Esophagus muscularis mucosa (tissue), 4 donors: ENCODE measurements at regions not wholly inside any gene's neighbourhood (a gene's known extent, or its start where the extent isn't known, plus 50 kb on each side); places are given as distances from the start of the nearest gene placed in this dataset.
"Not testable (repeated sequence)": the region's sequence is repeated elsewhere in the genome, so short reads cannot be mapped to it uniquely, and the experiment has no call there.

Experiments
- DNase-seq: peaks from one replicate; pipeline ENCODE4 v3.0.0-alpha.2; 2017; ENCODE audit errors: extremely low spot score
- H3K27ac ChIP-seq, 4 donors: fragments of 200-600 bp; sonication (generic); replicated peaks in 1 of 4; 1 replicate in 3 of 4; 2 replicates in 1 of 4; pipeline ENCODE4 v1.5.1; 2016 to 2019; ENCODE audit warnings: mild to moderate bottlenecking in 1 of 4
- H3K27me3 ChIP-seq, 4 donors: fragments of 200-600 bp; sonication (generic); one replicate each; pipeline versions ENCODE4 v1.5.1 to v1.6.0; 2016 to 2019
- H3K36me3 ChIP-seq, 4 donors: fragments of 200-600 bp; sonication (generic); one replicate each; pipeline ENCODE4 v1.5.1; 2016 to 2019
- H3K4me1 ChIP-seq, 4 donors: fragments of 200-600 bp; sonication (generic); one replicate each; pipeline ENCODE4 v1.5.1; 2016 to 2019
- H3K4me3 ChIP-seq, 4 donors: fragments of 200-600 bp; sonication (generic); 1 replicate in 2 of 4; 2 replicates in 2 of 4; pipeline ENCODE4 v1.5.1; 2016 to 2019; ENCODE audit warnings: mild to moderate bottlenecking in 4 of 4, moderate library complexity in 1 of 4
- H3K9me3 ChIP-seq, 4 donors: fragments of 200-600 bp; sonication (generic); 1 replicate in 3 of 4; 2 replicates in 1 of 4; pipeline ENCODE4 v1.5.1; 2016 to 2019
- CTCF ChIP-seq, 3 experiments: fragments of 200-600 bp in 2 of 3; fragments of 450-650 bp in 1 of 3; sonication (generic) in 2 of 3; IDR thresholded peaks; one replicate each; pipeline ENCODE4 v1.5.1; 2017 to 2019; ENCODE audit warnings: antibody characterized with exemption in 3 of 3, mild to moderate bottlenecking in 2 of 3, moderate library complexity in 1 of 3
- EP300 ChIP-seq: sonication (generic); formaldehyde crosslinking; IDR thresholded peaks from one replicate; pipeline ENCODE4 v1.6.1; 2017; ENCODE audit warnings: antibody characterized with exemption
- POLR2A ChIP-seq: fragments of 450-650 bp; IDR thresholded peaks from one replicate; pipeline ENCODE4 v1.6.1; 2017; ENCODE audit warnings: antibody characterized with exemption, moderate library complexity, mild to moderate bottlenecking, low read depth
- POLR2AphosphoS5 ChIP-seq, 2 donors: sonication (generic); formaldehyde crosslinking; IDR thresholded peaks; one replicate each; pipeline ENCODE4 v1.6.1; 2017; ENCODE audit warnings: antibody characterized with exemption in 2 of 2
- WGBS: methylation state at CpG from one replicate; pipeline ENCODE4 v1.1.5; 2018; 5-methylcytosine and 5-hydroxymethylcytosine counted together
- intact Hi-C: fragments of 100-400 bp; cut with DNase I; formaldehyde crosslinking; loops from one replicate; pipeline ENCODE4 v1.15.1; 2023

- intact Hi-C loops = loop anchor here (2.0 kb wide), 1 partner anchor 33 kb away; no protein-coding TSS in a partner anchor
- no peaks in the 10 kb centered on the region for H3K9me3 ChIP-seq
- TF ChIP-seq EP300 (no peak), CTCF (IDR thresholded peaks at IDR 0.05) (no peak), POLR2AphosphoS5 (IDR thresholded peaks at IDR 0.05) (no peak), POLR2A (no peak)
- no peak overlapping the region for H3K27ac ChIP-seq
- H3K36me3 ChIP-seq = no peaks in the 10 kb centered on the region
- H3K4me1 ChIP-seq = no peaks in the 10 kb centered on the region
- no peak overlapping the region for H3K4me3 ChIP-seq
- no peak for DNase-seq
- 59% methylated on average over 2 of the region's 2 CpGs for WGBS
- H3K27me3 ChIP-seq = no peaks in the 10 kb centered on the region
These were observed 50.8 kb upstream of the PCSK1 start for GRCh38 chr5:96483878-96484277.

- Histone ChIP-seq H3K27ac (no peak overlapping the region), H3K27me3 (no peaks in the 10 kb centered on the region), H3K4me1 (no peaks in the 10 kb centered on the region), H3K36me3 (no peaks in the 10 kb centered on the region), H3K9me3 (no peaks in the 10 kb centered on the region), H3K4me3 (no peak overlapping the region)
- intact Hi-C loops = no loop called here
- DNase-seq = no peak
- TF ChIP-seq POLR2A (no peak), CTCF (IDR thresholded peaks at IDR 0.05) (no peak), POLR2AphosphoS5 (IDR thresholded peaks at IDR 0.05) (no peak), EP300 (no peak)
- WGBS = 75% methylated on average over 1 of the region's 1 CpG
These were observed 54.8 kb upstream of the PCSK1 start for GRCh38 chr5:96487859-96488258.

DNA sequence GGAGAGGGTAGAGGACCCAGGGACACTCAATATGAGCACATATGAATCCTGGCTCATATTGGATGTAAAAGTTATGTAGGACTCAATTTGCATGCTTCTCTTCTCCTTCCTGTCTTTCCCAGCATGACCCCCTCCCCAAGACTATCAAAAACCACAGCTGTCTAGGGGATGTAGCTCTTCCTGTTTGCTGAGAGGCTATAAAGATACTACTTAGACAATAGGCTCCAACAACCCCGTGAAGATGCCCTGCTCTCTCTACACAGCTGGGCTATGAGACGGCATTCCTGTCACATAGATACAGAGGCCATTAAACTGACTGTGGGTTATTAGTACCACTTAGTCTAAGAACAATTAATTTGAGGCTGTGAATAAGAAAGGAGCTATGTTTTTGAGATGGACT, 56.5 kb upstream of the PCSK1 start:
- Histone ChIP-seq H3K36me3 (no peaks in the 10 kb centered on the region), H3K4me3 (no peak overlapping the region)
- intact Hi-C loops = no loop called here

DNA sequence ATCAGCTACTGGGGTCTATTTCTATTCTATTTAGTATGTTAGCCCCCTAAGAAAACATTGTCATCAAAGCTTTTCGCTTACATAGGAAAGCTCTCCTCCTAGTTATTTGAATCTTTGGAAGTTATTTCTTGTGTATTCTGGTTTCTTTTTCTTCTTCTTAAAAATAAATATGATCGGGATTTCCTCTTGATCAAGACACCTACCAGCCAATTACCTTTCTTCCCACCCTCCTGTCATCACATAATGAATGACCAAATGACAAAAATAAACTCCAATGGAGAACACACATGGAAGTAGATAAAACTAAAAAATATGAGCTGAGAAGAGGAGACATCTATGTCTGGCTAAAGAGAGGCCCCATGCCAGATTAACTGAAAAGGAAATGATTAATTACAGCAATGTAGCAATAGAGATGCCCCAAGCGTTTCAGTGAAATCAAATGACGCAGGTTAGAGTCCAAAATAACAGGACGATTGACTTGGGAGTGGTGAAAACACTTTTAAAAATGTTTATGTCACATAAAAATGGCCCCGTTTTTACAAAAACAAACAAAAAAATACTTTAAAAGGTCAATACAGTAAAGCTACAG, 59.5 kb upstream of the PCSK1 start:
- Histone ChIP-seq H3K4me1 (no peaks in the 10 kb centered on the region), H3K4me3 (no peak overlapping the region), H3K27ac (no peak overlapping the region), H3K36me3 (no peaks in the 10 kb centered on the region), H3K27me3 (no peaks in the 10 kb centered on the region), H3K9me3 (no peaks in the 10 kb centered on the region)
- intact Hi-C loops = no loop called here
- WGBS = 72% methylated on average over 6 of the region's 6 CpGs
- no peak for DNase-seq
- no peak for TF ChIP-seq POLR2A
- no peak for TF ChIP-seq EP300
- TF ChIP-seq POLR2AphosphoS5 (IDR thresholded peaks at IDR 0.05) = no peak
- TF ChIP-seq CTCF (IDR thresholded peaks at IDR 0.05) = no peak

More for the DNA sequence above, 56.5 kb upstream of the PCSK1 start:
- no peaks in the 10 kb centered on the region for H3K4me1 ChIP-seq
- DNase-seq = no peak
- H3K27me3 ChIP-seq = no peaks in the 10 kb centered on the region
- TF ChIP-seq EP300 = no peak
- TF ChIP-seq POLR2AphosphoS5 (IDR thresholded peaks at IDR 0.05) = no peak
- WGBS = 71% methylated on average over 2 of the region's 2 CpGs
- no peak overlapping the region for H3K27ac ChIP-seq
- H3K9me3 ChIP-seq = no peaks in the 10 kb centered on the region

GRCh38 chr5:96493219-96493790, 60.3 kb upstream of the PCSK1 start:
- H3K27ac ChIP-seq = no peak overlapping the region
- no peak for TF ChIP-seq POLR2AphosphoS5 (IDR thresholded peaks at IDR 0.05)
- no peak for TF ChIP-seq EP300
- DNase-seq = no peak
- H3K27me3 ChIP-seq = no peaks in the 10 kb centered on the region
- no peaks in the 10 kb centered on the region for H3K4me1 ChIP-seq
- H3K36me3 ChIP-seq = no peaks in the 10 kb centered on the region
- no peaks in the 10 kb centered on the region for H3K9me3 ChIP-seq
- H3K4me3 ChIP-seq = no peak overlapping the region
- intact Hi-C loops = no loop called here
- WGBS = 82% methylated on average over 3 of the region's 3 CpGs

DNA sequence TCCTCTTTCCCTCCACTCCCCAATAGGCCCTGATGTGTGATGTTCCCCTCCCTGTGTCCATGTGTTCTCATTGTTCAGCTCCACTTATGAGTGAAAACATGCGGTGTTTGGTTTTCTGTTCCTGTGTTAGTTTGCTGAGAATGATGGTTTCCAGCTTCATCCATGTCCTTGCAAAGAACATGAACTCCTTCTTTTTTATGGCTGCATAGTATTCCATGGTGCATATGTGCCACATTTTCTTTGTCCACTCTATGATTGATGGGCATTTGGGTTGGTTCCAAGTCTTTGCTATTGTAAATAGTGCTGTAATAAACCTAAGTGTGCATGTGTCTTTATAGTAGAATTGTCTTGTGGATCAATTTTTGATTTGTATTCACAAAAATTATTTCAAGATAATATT, 62.4 kb upstream of the PCSK1 start:
- H3K27me3 ChIP-seq, H3K9me3 ChIP-seq, DNase-seq, intact Hi-C loops, H3K27ac ChIP-seq, H3K4me3 ChIP-seq, H3K4me1 ChIP-seq, H3K36me3 ChIP-seq: not testable (repeated sequence)
- 94% methylated on average over 1 of the region's 1 CpG for WGBS

DNA sequence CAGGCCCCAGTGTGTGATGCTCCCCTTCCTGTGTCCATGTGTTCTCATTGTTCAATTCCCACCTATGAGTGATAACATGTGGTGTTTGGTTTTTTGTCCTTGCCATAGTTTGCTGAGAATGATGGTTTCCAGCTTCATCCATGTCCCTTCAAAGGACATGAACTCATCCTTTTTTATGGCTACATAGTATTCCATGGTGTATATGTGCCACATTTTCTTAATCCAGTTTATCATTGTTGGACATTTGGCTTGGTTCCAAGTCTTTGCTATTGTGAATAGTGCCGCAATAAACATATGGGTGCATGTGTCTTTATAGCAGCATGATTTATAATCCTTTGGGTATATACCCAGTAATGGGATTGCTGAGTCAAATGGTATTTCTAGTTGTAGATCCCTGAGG, 64.0 kb upstream of the PCSK1 start:
- H3K36me3 ChIP-seq, H3K4me1 ChIP-seq, H3K27me3 ChIP-seq, H3K9me3 ChIP-seq, H3K4me3 ChIP-seq, DNase-seq, H3K27ac ChIP-seq, intact Hi-C loops: not testable (repeated sequence)
- WGBS = 100% methylated on average over 1 of the region's 1 CpG
